Fibroblast of lung (primary cell): ENCODE measurements at regions not wholly inside any gene's neighbourhood (a gene's known extent, or its start where the extent isn't known, plus 50 kb on each side); places are given as distances from the start of the nearest gene placed in this dataset.

Experiments used
- DNase-seq, 2 donors: peaks; one replicate each; pipeline versions ENCODE4 v3.0.0 to v3.0.0-alpha.2; 2010; ENCODE audit warnings: low read depth in 2 of 2
- H2AFZ ChIP-seq: 2 replicates; pipeline ENCODE4 v1.5.1; 2012; ENCODE audit warnings: low read length, control low read depth, inconsistent platforms
- H3K27ac ChIP-seq: 2 replicates; pipeline ENCODE4 v1.5.1; 2011; ENCODE audit warnings: low read length, control low read depth; ENCODE audit not compliant: insufficient read depth
- H3K27me3 ChIP-seq: 2 replicates; pipeline ENCODE4 v1.5.1; 2011; ENCODE audit warnings: mild to moderate bottlenecking, low read length; ENCODE audit not compliant: control insufficient read depth, insufficient read depth
- H3K36me3 ChIP-seq: 2 replicates; pipeline ENCODE4 v1.5.1; 2011; ENCODE audit warnings: low read length; ENCODE audit not compliant: control insufficient read depth, insufficient read depth
- H3K4me1 ChIP-seq: 2 replicates; pipeline ENCODE4 v1.5.1; 2011; ENCODE audit warnings: low read length; ENCODE audit not compliant: control insufficient read depth, insufficient read depth; ENCODE audit errors: extremely low read depth
- H3K4me2 ChIP-seq: 2 replicates; pipeline ENCODE4 v1.5.1; 2011; ENCODE audit warnings: low read length, control low read depth; ENCODE audit not compliant: insufficient read depth; ENCODE audit errors: extremely low read depth
- H3K4me3 ChIP-seq, 4 experiments: fragments of 200-600 bp in 1 of 4; sonication (generic) in 1 of 4; replicated peaks in 1 of 4; 2 replicates each; pipeline ENCODE4 v1.5.1; 2011 to 2016; ENCODE audit warnings: low read length in 4 of 4, low read depth in 3 of 4, mild to moderate bottlenecking in 3 of 4, control low read depth in 2 of 4, inconsistent platforms in 1 of 4, mixed read lengths in 1 of 4; ENCODE audit not compliant: insufficient read depth in 1 of 4; ENCODE audit errors: control extremely low read depth in 1 of 4
- H3K79me2 ChIP-seq: 2 replicates; pipeline ENCODE4 v1.5.1; 2012; ENCODE audit warnings: mild to moderate bottlenecking, low read length, inconsistent platforms; ENCODE audit not compliant: control insufficient read depth, insufficient read depth
- H3K9ac ChIP-seq: 2 replicates; pipeline ENCODE4 v1.5.1; 2011; ENCODE audit warnings: mild to moderate bottlenecking, low read length, control low read depth; ENCODE audit not compliant: insufficient read depth
- H3K9me3 ChIP-seq: 2 replicates; pipeline ENCODE4 v1.5.1; 2012; ENCODE audit warnings: low read depth, low read length; ENCODE audit not compliant: control insufficient read depth, insufficient read depth
- H4K20me1 ChIP-seq: 2 replicates; pipeline ENCODE4 v1.5.1; 2011; ENCODE audit warnings: low read length; ENCODE audit not compliant: control insufficient read depth, insufficient read depth; ENCODE audit errors: extremely low read depth
- CTCF ChIP-seq, 2 donors: IDR thresholded peaks in 1 of 2; conservative IDR thresholded peaks in 1 of 2; 1 replicate in 1 of 2; 2 replicates in 1 of 2; pipeline ENCODE4 v1.5.1; 2011 to 2012; ENCODE audit warnings: low read length in 2 of 2, control low read depth in 1 of 2, inconsistent platforms in 1 of 2, low read depth in 1 of 2, mild to moderate bottlenecking in 1 of 2
- EZH2 ChIP-seq: IDR thresholded peaks from 2 replicates; pipeline ENCODE4 v1.5.1; 2012; ENCODE audit warnings: low read length, control low read depth, mild to moderate bottlenecking; ENCODE audit errors: missing control alignments

GRCh38 chr20:20966171-20966570 is 140.0 kb downstream of the LINC00237 start:
- Histone ChIP-seq H3K4me3 (no peak overlapping the region), H3K27ac (no peak overlapping the region), H3K27me3 (no peaks in the 10 kb centered on the region), H2AFZ (no peak overlapping the region), H4K20me1 (no peaks in the 10 kb centered on the region), H3K9ac (no peak overlapping the region), H3K79me2 (no peaks in the 10 kb centered on the region), H3K9me3 (no peaks in the 10 kb centered on the region), H3K36me3 (no peaks in the 10 kb centered on the region), H3K4me2 (no peak overlapping the region), H3K4me1 (no peaks in the 10 kb centered on the region)
- no peak for TF ChIP-seq EZH2
- no peak for TF ChIP-seq CTCF (conservative IDR thresholded peaks at IDR 0.05 in 1 of 2, IDR thresholded peaks at IDR 0.05 in 1 of 2; ENCODE audit: low read depth in 1 of 2, low read length in 2 of 2)
- no peak for DNase-seq

- Histone ChIP-seq H3K27ac (no peak overlapping the region), H3K4me1 (no peaks in the 10 kb centered on the region), H3K9ac (no peak overlapping the region), H3K36me3 (no peaks in the 10 kb centered on the region), H3K27me3 (no peaks in the 10 kb centered on the region), H4K20me1 (no peaks in the 10 kb centered on the region), H3K4me3 (no peak overlapping the region), H3K4me2 (no peak overlapping the region), H3K79me2 (no peaks in the 10 kb centered on the region), H3K9me3 (no peaks in the 10 kb centered on the region), H2AFZ (no peak overlapping the region)
- TF ChIP-seq EZH2 (no peak), CTCF (conservative IDR thresholded peaks at IDR 0.05 in 1 of 2, IDR thresholded peaks at IDR 0.05 in 1 of 2; ENCODE audit: low read depth in 1 of 2, low read length in 2 of 2) (no peak)
- no peak for DNase-seq
Measured at GRCh38 chr20:20959031-20959755, 147.0 kb downstream of the LINC00237 start.

GRCh38 chr20:20956513-20956931 is 149.6 kb downstream of the LINC00237 start:
- H3K4me1 ChIP-seq: no peaks in the 10 kb centered on the region
- TF ChIP-seq CTCF (conservative IDR thresholded peaks at IDR 0.05 in 1 of 2, IDR thresholded peaks at IDR 0.05 in 1 of 2; ENCODE audit: low read depth in 1 of 2, low read length in 2 of 2) (no peak), EZH2 (no peak)
- H4K20me1 ChIP-seq: no peaks in the 10 kb centered on the region
- H3K9ac ChIP-seq: no peak overlapping the region
- H3K36me3 ChIP-seq: no peaks in the 10 kb centered on the region
- no peaks in the 10 kb centered on the region for H3K27me3 ChIP-seq
- H3K79me2 ChIP-seq: no peaks in the 10 kb centered on the region
- H3K9me3 ChIP-seq: no peaks in the 10 kb centered on the region
- H3K4me3 ChIP-seq: no peak overlapping the region
- no peak overlapping the region for H2AFZ ChIP-seq
- no peak overlapping the region for H3K4me2 ChIP-seq
- no peak for DNase-seq
- no peak overlapping the region for H3K27ac ChIP-seq
